AG04449 (cell line): ENCODE measurements at regions not wholly inside any gene's neighbourhood (a gene's known extent, or its start where the extent isn't known, plus 50 kb on each side); places are given as distances from the start of the nearest gene placed in this dataset.

Experiments used
- CTCF ChIA-PET: fragments of 350-600 bp; formaldehyde crosslinking; extraction: SDS; loops from one replicate; lab custom pipeline; 2021; ENCODE audit warnings: antibody characterized with exemption; lab: Yijun Ruan, JAX
- POLR2A ChIA-PET: fragments of 400-600, 350-600 bp; formaldehyde crosslinking; extraction: SDS; loops from one replicate; lab custom pipeline; 2020; ENCODE audit warnings: antibody characterized with exemption, inconsistent platforms; lab: Yijun Ruan, JAX
- DNase-seq: peaks from one replicate; pipeline ENCODE4 v3.0.0-alpha.2; 2010; ENCODE audit warnings: low read depth, low spot score
- H3K4me3 ChIP-seq: 2 replicates; pipeline ENCODE4 v1.5.1; 2011; ENCODE audit warnings: low read depth, mild to moderate bottlenecking, control low read depth, low read length
- CTCF ChIP-seq: IDR thresholded peaks from one replicate; pipeline ENCODE4 v1.5.1; 2011; ENCODE audit warnings: mild to moderate bottlenecking, moderate library complexity, low read length, control low read depth, inconsistent platforms; ENCODE audit not compliant: insufficient read depth; ENCODE audit errors: missing control alignments

GRCh38 chr1:244231572-244232315 is 180.7 kb downstream of the ZBTB18 start:
- DNase-seq: no peak
- ChIA-PET POLR2A (no interaction called here), CTCF (interaction anchor here (0.6 to 0.9 kb wide), 2 partner anchors 13 to 21 kb away, joined by 3 read pairs; no protein-coding TSS in a partner anchor)
- peak overlapping the region; percentile 39 for H3K4me3 ChIP-seq
- TF ChIP-seq CTCF: no peak

- no peak for DNase-seq
- CTCF ChIA-PET: interaction anchor here (1.0 kb wide), 1 partner anchor 8 kb away, joined by 3 read pairs; no protein-coding TSS in a partner anchor
- H3K4me3 ChIP-seq: no peak overlapping the region
- POLR2A ChIA-PET: no interaction called here
- no peak for TF ChIP-seq CTCF
Observed at GRCh38 chr1:244234009-244234643, 183.0 kb downstream of the ZBTB18 start.

GRCh38 chr1:244235157-244235556 is 184.1 kb downstream of the ZBTB18 start:
- no peak overlapping the region for H3K4me3 ChIP-seq
- ChIA-PET CTCF (interaction anchor here (1.3 kb wide), 1 partner anchor 20 kb away, joined by 3 read pairs; no protein-coding TSS in a partner anchor), POLR2A (no interaction called here)
- DNase-seq: no peak
- TF ChIP-seq CTCF: no peak

GRCh38 chr1:244236101-244236500 is 185.0 kb downstream of the ZBTB18 start:
- ChIA-PET POLR2A (no interaction called here), CTCF (interaction anchor here (1.3 kb wide), 1 partner anchor 19 kb away, joined by 3 read pairs; no protein-coding TSS in a partner anchor)
- no peak overlapping the region for H3K4me3 ChIP-seq
- no peak for TF ChIP-seq CTCF
- DNase-seq: no peak

GRCh38 chr1:244236721-244237120 is 185.6 kb downstream of the ZBTB18 start:
- CTCF ChIA-PET: no interaction called here
- POLR2A ChIA-PET: no interaction called here
- no peak overlapping the region for H3K4me3 ChIP-seq
- DNase-seq: no peak
- no peak for TF ChIP-seq CTCF

- ChIA-PET CTCF (interaction anchor here (0.8 kb wide), 1 partner anchor 10 kb away, joined by 3 read pairs; no protein-coding TSS in a partner anchor), POLR2A (no interaction called here)
- DNase-seq: no peak
- TF ChIP-seq CTCF: no peak
- no peak overlapping the region for H3K4me3 ChIP-seq
Observed at GRCh38 chr1:244237445-244237844, 186.4 kb downstream of the ZBTB18 start.
